Effector memory CD4-positive, alpha-beta T cell (primary cell): ENCODE measurements at regions not wholly inside any gene's neighbourhood (a gene's known extent, or its start where the extent isn't known, plus 50 kb on each side); places are given as distances from the start of the nearest gene placed in this dataset.

Experiments
- DNase-seq, 3 donors: peaks; one replicate each; pipeline ENCODE4 v3.0.0-alpha.2; 2020
- H3K27ac ChIP-seq: 2 replicates; pipeline ENCODE4 v1.7.0; 2013; ENCODE audit warnings: mild to moderate bottlenecking, low read length, moderate library complexity; ENCODE audit not compliant: insufficient read depth, poor library complexity, severe bottlenecking
- H3K27me3 ChIP-seq: replicated peaks from 2 replicates; pipeline ENCODE4 v1.7.0; 2013; ENCODE audit warnings: mild to moderate bottlenecking, low read length; ENCODE audit not compliant: insufficient read depth, control insufficient read depth, poor library complexity, severe bottlenecking
- H3K36me3 ChIP-seq: 2 replicates; pipeline ENCODE4 v1.7.0; 2013; ENCODE audit warnings: mild to moderate bottlenecking, low read length, moderate library complexity; ENCODE audit not compliant: control insufficient read depth, insufficient read depth
- H3K4me1 ChIP-seq: 2 replicates; pipeline ENCODE4 v1.7.0; 2013; ENCODE audit warnings: low read length, mild to moderate bottlenecking; ENCODE audit not compliant: control insufficient read depth, insufficient read depth, poor library complexity, severe bottlenecking
- H3K4me3 ChIP-seq: 2 replicates; pipeline ENCODE4 v1.7.0; 2013; ENCODE audit warnings: low read length, low read depth, mild to moderate bottlenecking; ENCODE audit not compliant: insufficient read depth, poor library complexity, severe bottlenecking
- H3K9me3 ChIP-seq: 2 replicates; pipeline ENCODE4 v1.7.0; 2013; ENCODE audit warnings: mild to moderate bottlenecking, low read length, moderate library complexity; ENCODE audit not compliant: control insufficient read depth

DNA sequence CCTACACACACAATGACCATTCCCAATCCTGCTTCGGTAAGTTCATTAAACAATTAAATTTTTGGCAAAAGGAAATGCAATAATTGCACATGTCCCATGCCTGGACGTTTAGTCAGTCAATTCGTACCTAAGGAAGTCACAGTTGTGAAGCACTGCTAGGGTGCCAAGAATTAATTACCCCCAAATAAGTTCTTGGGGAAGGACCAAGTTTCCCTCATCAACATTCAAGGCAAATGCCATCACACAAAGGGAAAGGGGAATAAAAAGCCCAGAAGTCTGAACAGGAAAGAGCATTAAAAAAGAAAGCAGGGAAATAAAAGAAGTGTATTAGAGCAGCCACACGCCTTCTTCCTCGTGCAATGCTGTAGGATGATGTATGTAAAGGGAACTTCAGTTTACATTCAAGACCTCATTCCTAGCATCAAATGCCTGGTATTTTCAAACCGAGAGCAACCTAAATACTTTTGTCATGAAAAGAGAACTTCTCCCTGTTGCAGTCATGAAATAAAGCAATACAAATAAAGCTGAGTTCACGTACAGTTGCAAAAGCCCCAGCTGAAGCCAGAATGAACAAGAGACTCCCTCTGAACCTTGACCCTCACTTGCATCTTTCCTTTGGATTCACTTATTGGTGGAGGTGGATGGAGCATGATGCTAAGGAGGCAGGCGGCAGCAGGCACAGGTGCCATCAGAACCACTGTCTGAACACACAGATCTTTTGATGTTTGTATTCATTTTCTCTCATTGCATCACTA is 124.0 kb upstream of the PPARGC1A start:
- DNase-seq = no peak
- no peaks in the 10 kb centered on the region for H3K36me3 ChIP-seq
- H3K27ac ChIP-seq = no peak overlapping the region
- H3K9me3 ChIP-seq = no peaks in the 10 kb centered on the region
- H3K4me1 ChIP-seq = no peaks in the 10 kb centered on the region
- no peaks in the 10 kb centered on the region for H3K27me3 ChIP-seq
- H3K4me3 ChIP-seq = no peak overlapping the region

DNA sequence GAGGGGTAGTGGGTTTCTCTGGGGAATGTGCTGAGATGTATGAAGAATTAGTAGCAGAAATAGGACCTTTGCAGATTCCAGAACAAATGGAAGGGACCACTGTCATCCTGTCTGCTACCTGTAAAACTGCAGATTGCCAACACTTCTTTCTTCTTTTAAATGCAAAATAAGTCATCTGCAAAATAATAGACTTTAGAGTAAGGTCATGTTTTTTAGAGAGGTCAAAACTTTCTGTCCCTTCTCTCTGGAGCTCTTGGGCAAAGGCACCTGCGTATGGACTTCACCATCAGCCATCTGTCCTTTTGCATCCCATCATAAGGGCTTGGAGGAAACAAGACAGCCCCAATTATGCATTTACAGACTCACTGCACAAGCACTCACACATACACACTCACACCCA is 121.1 kb upstream of the PPARGC1A start:
- no peaks in the 10 kb centered on the region for H3K27me3 ChIP-seq
- no peak overlapping the region for H3K4me3 ChIP-seq
- no peaks in the 10 kb centered on the region for H3K9me3 ChIP-seq
- DNase-seq = no peak
- no peaks in the 10 kb centered on the region for H3K36me3 ChIP-seq
- H3K4me1 ChIP-seq = no peaks in the 10 kb centered on the region
- H3K27ac ChIP-seq = no peak overlapping the region

DNA sequence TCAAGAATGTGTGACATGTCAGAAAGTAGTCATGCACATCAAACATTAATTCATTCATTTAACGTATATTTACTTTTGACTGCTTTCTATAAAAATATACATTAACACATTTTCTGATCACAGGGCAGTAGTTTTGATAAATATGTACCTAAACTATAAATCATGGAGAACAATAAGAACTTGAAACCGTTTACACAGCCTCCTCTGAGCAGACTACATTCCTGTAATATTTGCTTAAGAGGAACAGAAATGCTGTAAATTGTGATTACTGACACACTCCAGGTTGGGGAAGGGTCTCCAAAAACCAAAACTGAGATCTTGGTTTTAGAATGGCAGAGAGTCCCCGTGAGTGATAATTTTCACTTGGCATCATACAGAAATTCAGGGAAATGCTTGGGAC is 120.7 kb upstream of the PPARGC1A start:
- no peaks in the 10 kb centered on the region for H3K4me1 ChIP-seq
- no peaks in the 10 kb centered on the region for H3K27me3 ChIP-seq
- no peak overlapping the region for H3K27ac ChIP-seq
- no peaks in the 10 kb centered on the region for H3K36me3 ChIP-seq
- no peaks in the 10 kb centered on the region for H3K9me3 ChIP-seq
- H3K4me3 ChIP-seq = no peak overlapping the region
- no peak for DNase-seq

DNA sequence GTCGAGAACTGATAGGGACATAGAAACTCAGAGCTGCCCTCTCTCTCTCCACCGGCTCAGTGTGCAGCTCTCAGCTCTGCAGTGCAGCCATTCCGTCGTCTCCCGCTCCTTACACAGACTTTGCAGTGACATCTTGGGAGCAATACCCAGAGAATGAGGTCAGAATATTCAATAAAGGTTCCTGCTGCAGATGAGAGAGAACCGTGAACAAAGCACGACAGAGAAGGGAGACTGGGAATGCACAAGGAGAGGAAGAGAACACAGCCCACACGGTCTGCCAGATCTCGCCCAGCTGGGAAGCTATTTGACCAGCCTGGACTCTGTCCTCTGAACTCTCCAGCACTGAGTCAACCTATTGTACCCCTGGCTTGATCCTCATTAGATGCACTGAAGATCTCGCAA is 118.0 kb upstream of the PPARGC1A start:
- H3K36me3 ChIP-seq = no peaks in the 10 kb centered on the region
- H3K27me3 ChIP-seq = no peaks in the 10 kb centered on the region
- no peaks in the 10 kb centered on the region for H3K9me3 ChIP-seq
- H3K4me1 ChIP-seq = no peaks in the 10 kb centered on the region
- no peak overlapping the region for H3K27ac ChIP-seq
- DNase-seq = no peak
- no peak overlapping the region for H3K4me3 ChIP-seq

DNA sequence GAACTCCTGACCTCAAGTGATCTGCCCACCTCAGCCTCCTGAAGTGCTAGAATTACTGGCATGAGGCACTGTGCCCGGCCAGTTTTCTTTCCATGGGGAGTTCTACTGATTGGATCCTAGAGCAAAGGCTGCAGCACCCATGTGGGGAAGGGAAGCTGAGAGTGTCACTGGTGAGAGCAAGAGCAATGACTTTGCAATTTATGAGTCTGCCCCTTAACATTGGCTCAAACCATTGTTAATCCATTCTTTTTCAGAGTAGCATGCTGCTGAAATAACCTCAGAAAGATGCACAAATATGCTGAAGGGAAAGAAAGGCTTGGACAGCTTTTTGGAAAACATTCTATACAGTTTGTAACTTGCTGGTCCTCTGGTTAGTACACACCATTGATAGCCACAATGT is 116.4 kb upstream of the PPARGC1A start:
- H3K27ac ChIP-seq = no peak overlapping the region
- H3K36me3 ChIP-seq = no peaks in the 10 kb centered on the region
- H3K4me3 ChIP-seq = no peak overlapping the region
- H3K27me3 ChIP-seq = no peaks in the 10 kb centered on the region
- no peak for DNase-seq
- H3K4me1 ChIP-seq = no peaks in the 10 kb centered on the region
- H3K9me3 ChIP-seq = no peaks in the 10 kb centered on the region

DNA sequence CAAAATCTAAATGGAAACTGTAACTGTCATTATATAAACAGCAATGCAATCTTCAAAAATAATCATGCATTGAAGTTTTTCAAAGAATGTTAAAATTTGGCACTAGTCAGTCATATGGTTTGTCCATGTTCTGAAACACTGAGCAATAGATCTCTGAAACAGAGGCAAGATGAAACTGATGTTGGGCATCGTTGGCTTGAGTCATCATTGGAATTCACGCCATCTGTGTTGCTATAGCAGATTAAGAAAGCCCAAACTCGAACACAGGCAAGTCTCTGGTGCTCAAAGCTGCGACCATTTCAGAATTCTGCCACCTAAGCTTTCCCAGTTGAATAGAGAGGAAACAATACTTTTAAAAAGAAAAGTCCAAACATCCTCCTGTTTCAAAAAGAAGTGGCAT is 114.1 kb upstream of the PPARGC1A start:
- H3K27ac ChIP-seq = no peak overlapping the region
- no peak for DNase-seq
- H3K9me3 ChIP-seq = no peaks in the 10 kb centered on the region
- H3K27me3 ChIP-seq = no peaks in the 10 kb centered on the region
- H3K36me3 ChIP-seq = no peaks in the 10 kb centered on the region
- H3K4me3 ChIP-seq = no peak overlapping the region
- H3K4me1 ChIP-seq = no peaks in the 10 kb centered on the region

DNA sequence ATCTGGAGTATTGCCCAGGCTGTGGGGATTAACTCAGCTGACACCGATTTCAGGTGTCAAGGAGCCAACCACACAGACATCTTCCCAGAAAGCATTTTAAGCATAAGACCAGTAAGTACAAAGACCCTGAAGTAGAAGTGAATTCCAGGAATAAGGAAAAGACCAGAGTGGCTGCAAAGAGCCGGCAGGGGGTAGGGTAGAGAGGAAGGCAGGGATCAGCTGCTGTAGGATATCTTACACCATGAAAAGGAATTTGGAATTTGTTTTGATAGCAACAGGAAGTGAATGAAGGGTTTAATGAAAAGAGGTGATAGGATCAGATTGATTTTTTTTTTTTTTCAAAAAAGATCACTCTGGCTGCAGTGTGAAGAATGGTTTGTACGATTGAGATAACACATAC is 113.6 kb upstream of the PPARGC1A start:
- Histone ChIP-seq H3K27ac (no peak overlapping the region), H3K9me3 (no peaks in the 10 kb centered on the region), H3K4me3 (no peak overlapping the region), H3K36me3 (no peaks in the 10 kb centered on the region), H3K27me3 (no peaks in the 10 kb centered on the region), H3K4me1 (no peaks in the 10 kb centered on the region)
- no peak for DNase-seq

DNA sequence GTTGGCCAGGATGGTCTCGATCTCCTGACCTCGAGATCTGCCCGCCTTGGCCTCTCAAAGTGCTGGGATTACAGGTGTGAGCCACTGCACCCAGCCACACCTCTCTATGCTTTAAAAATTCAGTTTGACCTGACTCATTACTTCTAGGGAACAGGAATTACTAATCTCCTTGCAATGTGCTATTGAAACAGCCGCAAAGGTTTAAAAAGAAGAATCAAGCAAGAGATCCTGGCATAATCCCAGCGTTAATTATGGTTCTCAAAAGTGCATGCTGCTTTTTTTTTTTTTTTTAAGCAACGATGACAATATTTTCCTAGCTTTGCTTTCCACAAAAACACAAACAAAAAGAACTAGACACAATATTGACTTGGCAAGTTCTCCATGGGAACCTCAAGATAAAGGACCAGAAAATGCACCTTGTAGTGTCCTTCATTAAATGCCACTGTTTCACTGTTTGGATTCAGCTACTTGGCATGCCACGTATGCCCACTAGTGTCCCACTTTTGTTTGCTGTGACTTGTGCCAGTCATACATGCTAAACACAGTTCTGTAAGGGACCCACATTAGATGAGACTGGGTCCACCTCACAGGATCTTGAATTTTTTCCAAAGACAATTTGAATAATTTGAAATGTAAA is 112.6 kb upstream of the PPARGC1A start:
- no peaks in the 10 kb centered on the region for H3K4me1 ChIP-seq
- no peak for DNase-seq
- H3K36me3 ChIP-seq = no peaks in the 10 kb centered on the region
- H3K27ac ChIP-seq = no peak overlapping the region
- no peak overlapping the region for H3K4me3 ChIP-seq
- no peaks in the 10 kb centered on the region for H3K27me3 ChIP-seq
- H3K9me3 ChIP-seq = no peaks in the 10 kb centered on the region

DNA sequence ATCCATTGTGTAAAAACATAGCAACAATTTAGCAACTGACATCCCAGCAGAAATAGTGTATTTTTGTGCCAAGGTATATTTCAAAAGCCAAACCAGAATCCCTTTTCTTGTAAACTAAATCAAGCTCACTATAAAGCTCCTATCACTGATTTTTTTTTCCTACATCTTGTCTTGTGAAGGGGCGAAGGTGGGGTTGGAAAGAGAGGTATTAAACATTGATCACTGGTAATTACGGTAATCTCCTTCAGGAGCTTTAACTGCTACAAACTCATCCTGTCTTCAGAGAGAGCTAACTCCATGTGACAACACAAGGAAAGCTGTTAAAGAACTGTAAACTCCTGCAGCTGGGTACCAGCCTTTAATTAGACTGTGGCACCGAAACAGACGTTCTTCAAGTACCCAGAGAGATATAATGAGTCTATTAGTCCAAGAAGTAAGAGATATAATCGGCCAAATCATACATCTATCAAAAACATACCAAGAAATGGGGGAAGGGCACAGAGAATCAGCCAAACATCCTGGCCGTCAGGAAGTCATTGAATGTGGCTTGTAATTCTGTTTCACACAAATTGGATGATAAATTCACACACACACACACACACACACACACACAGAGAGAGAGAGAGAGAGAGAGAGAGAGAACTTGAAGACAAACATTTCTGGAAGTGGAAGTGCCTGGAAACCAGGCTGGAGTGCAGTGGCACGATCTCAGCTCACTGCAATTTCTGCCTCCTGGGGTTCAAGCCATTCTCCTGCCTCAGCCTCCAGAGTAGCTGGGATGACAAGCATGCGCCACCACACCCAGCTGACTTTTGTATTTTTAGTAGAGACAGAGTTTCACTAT is 111.9 kb upstream of the PPARGC1A start:
- no peaks in the 10 kb centered on the region for H3K27me3 ChIP-seq
- DNase-seq = no peak
- H3K9me3 ChIP-seq = no peaks in the 10 kb centered on the region
- no peak overlapping the region for H3K27ac ChIP-seq
- no peaks in the 10 kb centered on the region for H3K4me1 ChIP-seq
- H3K36me3 ChIP-seq = no peaks in the 10 kb centered on the region
- H3K4me3 ChIP-seq = no peak overlapping the region

DNA sequence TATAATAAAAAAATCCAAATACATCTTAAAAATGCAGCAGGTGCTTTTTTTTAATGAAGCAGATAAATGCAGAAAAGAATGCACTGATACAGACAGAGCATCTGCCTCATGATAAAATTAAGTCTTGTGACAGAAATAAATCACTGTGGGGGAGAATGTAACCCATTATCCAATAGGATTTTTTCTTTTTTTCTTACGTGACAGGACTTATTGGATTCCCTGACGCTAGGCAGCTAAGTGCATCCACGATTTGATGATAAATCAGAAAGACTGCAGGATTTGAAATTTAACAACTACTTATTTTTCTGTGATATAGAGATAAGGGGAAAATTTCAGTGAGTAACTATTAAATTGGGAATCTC is 110.6 kb upstream of the PPARGC1A start:
- Histone ChIP-seq H3K9me3 (no peaks in the 10 kb centered on the region), H3K4me3 (no peak overlapping the region), H3K36me3 (no peaks in the 10 kb centered on the region), H3K4me1 (no peaks in the 10 kb centered on the region), H3K27me3 (no peaks in the 10 kb centered on the region), H3K27ac (no peak overlapping the region)
- DNase-seq = no peak
